ENCODE measurements at regions not wholly inside any gene's neighbourhood (a gene's known extent, or its start where the extent isn't known, plus 50 kb on each side); places are given as distances from the start of the nearest gene placed in this dataset.
"Not testable (repeated sequence)": the region's sequence is repeated elsewhere in the genome, so short reads cannot be mapped to it uniquely, and the experiment has no call there.

DNA sequence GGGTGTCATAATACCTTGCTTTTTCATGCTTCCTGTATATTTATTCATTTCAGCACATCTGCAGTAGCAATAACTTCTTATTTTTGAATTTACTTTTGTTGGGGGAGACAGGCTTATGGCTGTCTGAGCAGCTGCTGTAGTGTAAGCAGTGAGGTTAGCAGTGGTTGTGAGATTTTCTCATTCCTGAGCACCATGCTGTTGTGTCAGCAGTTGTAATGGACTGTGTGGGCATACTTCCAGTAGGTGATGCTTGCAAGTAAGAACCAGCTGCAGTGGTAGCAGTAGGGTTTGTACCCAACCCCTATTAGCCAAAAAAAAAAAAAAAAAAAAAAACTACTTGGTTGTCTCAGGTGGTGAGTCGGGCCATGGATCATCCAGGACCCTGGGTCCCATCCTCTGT lies 311.6 kb downstream of the NUF2 start:
- BruUV-seq (replicated peaks) = no TSS peak
- no peak for TF ChIP-seq POLR2AphosphoS5 (IDR thresholded peaks at IDR 0.05; ENCODE audit: low read depth, low read length)
- no peak for TF ChIP-seq TCF7L2 (IDR thresholded peaks at IDR 0.05; ENCODE audit: low read depth, low read length)
- TF ChIP-seq SIN3A (IDR thresholded peaks at IDR 0.05; ENCODE audit: borderline replicate concordance, insufficient read depth, low read depth, low read length) = no peak
- no peak for TF ChIP-seq REST (IDR thresholded peaks at IDR 0.05; ENCODE audit: insufficient read depth in 1 of 2, low read depth in 2 of 2, low read length in 1 of 2)
- TF ChIP-seq CTCF (IDR thresholded peaks at IDR 0.05) = no peak
- ATAC-seq = no peak

DNA sequence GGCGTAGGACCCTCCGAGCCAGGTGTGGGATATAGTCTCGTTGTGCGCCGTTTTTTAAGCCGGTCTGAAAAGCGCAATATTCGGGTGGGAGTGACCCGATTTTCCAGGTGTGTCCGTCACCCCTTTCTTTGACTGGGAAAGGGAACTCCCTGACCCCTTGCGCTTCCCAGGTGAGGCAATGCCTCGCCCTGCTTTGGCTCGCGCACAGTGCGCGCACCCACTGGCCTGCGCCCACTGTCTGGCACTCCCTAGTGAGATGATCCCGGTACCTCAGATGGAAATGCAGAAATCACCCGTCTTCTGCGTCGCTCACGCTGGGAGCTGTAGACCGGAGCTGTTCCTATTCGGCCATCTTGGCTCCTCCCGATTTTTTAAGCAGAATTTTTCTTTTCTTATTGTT lies 323.9 kb downstream of the NUF2 start:
- H3K36me3 ChIP-seq (ENCODE audit: control insufficient read depth, insufficient read depth, low read length); CTCF ChIA-PET; POLR2A ChIA-PET; H3K27ac ChIP-seq (ENCODE audit: low read length); H3K27me3 ChIP-seq (ENCODE audit: control insufficient read depth, insufficient read depth, low read length); intact Hi-C loops (cut with micrococcal nuclease; ENCODE audit: unreplicated experiment); H3K9me3 ChIP-seq (ENCODE audit: control insufficient read depth, insufficient read depth, low read depth, low read length); in situ Hi-C loops (cut with HindIII; ENCODE audit: low pct_unique_long_range_greater_than_20kb, low sequenced_read_pairs); H3K4me1 ChIP-seq (ENCODE audit: control insufficient read depth, insufficient read depth, low read length); BruUV-seq (replicated peaks); ATAC-seq; H3K4me3 ChIP-seq (ENCODE audit: low read depth in 2 of 2, low read length in 2 of 2); DNase-seq (ENCODE audit: low read depth, low spot score): not testable (repeated sequence)

More for the DNA sequence above, 311.6 kb downstream of the NUF2 start:
- ChIA-PET POLR2A (no interaction called here), CTCF (no interaction called here)
- peaks cover 7% of the 10 kb centered on the region; the same call in 1 of the 2 replicates for H3K9me3 ChIP-seq (ENCODE audit: control insufficient read depth, insufficient read depth, low read depth, low read length)
- no peaks in the 10 kb centered on the region for H3K27me3 ChIP-seq (ENCODE audit: control insufficient read depth, insufficient read depth, low read length)
- H3K4me3 ChIP-seq (ENCODE audit: low read depth in 2 of 2, low read length in 2 of 2) = no peak overlapping the region
- no peak for DNase-seq (ENCODE audit: low read depth, low spot score)
- intact Hi-C loops (cut with micrococcal nuclease; ENCODE audit: unreplicated experiment) = no loop called here
- H3K36me3 ChIP-seq (ENCODE audit: control insufficient read depth, insufficient read depth, low read length) = no peaks in the 10 kb centered on the region
- H3K4me1 ChIP-seq (ENCODE audit: control insufficient read depth, insufficient read depth, low read length) = no peaks in the 10 kb centered on the region
- in situ Hi-C loops (cut with HindIII; ENCODE audit: low pct_unique_long_range_greater_than_20kb, low sequenced_read_pairs) = no loop called here
- no peak overlapping the region for H3K27ac ChIP-seq (ENCODE audit: low read length)

DNA sequence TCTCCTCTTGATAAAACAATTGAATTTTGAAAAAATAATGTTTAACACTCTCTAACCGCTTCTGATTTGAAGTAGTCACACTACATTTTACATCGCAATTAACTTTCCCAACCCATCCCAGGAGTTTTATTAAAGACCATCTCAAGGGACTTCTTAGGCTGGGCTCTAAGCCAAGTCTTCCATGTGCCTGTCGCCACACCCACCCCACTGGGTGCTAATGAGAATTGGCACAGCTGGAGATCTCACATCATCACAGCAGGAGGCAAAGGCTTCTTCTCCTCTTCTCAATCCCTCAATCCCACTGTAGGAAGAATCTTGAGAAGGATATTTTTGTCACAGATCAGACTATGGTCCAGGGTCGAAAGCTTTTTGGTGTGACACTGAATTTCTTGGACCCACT lies 328.9 kb downstream of the NUF2 start:
- peaks cover 3% of the 10 kb centered on the region; the same call in 1 of the 2 replicates for H3K9me3 ChIP-seq (ENCODE audit: control insufficient read depth, insufficient read depth, low read depth, low read length)
- TF ChIP-seq POLR2AphosphoS5 (IDR thresholded peaks at IDR 0.05; ENCODE audit: low read depth, low read length) = no peak
- no peak for TF ChIP-seq CTCF (IDR thresholded peaks at IDR 0.05)
- no peak for TF ChIP-seq TCF7L2 (IDR thresholded peaks at IDR 0.05; ENCODE audit: low read depth, low read length)
- TF ChIP-seq REST (IDR thresholded peaks at IDR 0.05; ENCODE audit: insufficient read depth in 1 of 2, low read depth in 2 of 2, low read length in 1 of 2) = no peak
- TF ChIP-seq SIN3A (IDR thresholded peaks at IDR 0.05; ENCODE audit: borderline replicate concordance, insufficient read depth, low read depth, low read length) = no peak
- DNase-seq (ENCODE audit: low read depth, low spot score) (no peak), ATAC-seq (no peak)
- intact Hi-C loops (cut with micrococcal nuclease; ENCODE audit: unreplicated experiment) (no loop called here), in situ Hi-C loops (cut with HindIII; ENCODE audit: low pct_unique_long_range_greater_than_20kb, low sequenced_read_pairs) (no loop called here)
- no TSS peak for BruUV-seq (replicated peaks)
- no peaks in the 10 kb centered on the region for H3K27me3 ChIP-seq (ENCODE audit: control insufficient read depth, insufficient read depth, low read length)
- no peak overlapping the region for H3K4me3 ChIP-seq (ENCODE audit: low read depth in 2 of 2, low read length in 2 of 2)
- POLR2A ChIA-PET = no interaction called here
- H3K4me1 ChIP-seq (ENCODE audit: control insufficient read depth, insufficient read depth, low read length) = no peaks in the 10 kb centered on the region
- CTCF ChIA-PET = no interaction called here
- no peaks in the 10 kb centered on the region for H3K36me3 ChIP-seq (ENCODE audit: control insufficient read depth, insufficient read depth, low read length)
- no peak overlapping the region for H3K27ac ChIP-seq (ENCODE audit: low read length)
